NCI-H226 (cell line): ENCODE measurements at regions not wholly inside any gene's neighbourhood (a gene's known extent, or its start where the extent isn't known, plus 50 kb on each side); places are given as distances from the start of the nearest gene placed in this dataset.

Source experiments
- DNase-seq: peaks from one replicate; pipeline ENCODE4 v3.0.0-alpha.2; 2015

- DNase-seq, result no peak
Measured at GRCh38 chr1:94701796-94702441, 118.2 kb upstream of the SLC44A3 start.

DNA sequence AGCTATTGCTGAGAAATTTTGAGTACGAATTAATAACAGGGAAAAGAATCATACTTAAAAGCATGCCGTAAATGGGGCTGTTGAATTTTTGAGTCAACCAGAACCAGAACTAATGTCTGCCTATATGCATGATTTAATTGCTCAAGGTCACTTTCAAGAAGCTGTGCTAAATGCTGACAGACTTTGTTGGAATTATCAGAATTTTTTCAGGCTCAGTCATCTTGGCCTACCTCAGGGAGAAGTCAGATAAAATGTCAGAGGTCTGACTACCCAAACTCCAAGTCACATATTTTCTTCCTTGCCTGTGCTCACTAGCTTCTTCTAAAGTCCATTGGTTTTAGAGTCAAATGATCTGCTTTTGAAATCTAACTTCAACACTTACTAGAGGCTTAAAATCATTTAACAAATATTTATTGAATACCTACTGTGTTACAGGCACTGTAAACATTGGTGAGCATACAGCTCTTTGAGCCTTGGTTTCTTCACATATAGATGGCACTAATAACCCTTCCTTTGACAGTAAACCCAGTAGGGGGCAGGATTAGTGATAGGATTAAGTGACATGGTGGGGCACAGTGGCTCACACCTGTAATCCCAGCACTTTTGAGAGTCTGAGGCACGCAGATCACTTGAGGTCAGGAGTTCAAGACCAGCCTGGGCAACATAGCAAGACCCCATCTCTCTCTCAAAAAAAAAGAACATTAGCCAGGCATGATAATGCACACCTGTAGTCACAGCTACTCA is 121.2 kb upstream of the SLC44A3 start:
- DNase-seq, result peak; percentile 89

GRCh38 chr1:94698356-94698755 is 121.8 kb upstream of the SLC44A3 start:
- peak; percentile 67 for DNase-seq

DNA sequence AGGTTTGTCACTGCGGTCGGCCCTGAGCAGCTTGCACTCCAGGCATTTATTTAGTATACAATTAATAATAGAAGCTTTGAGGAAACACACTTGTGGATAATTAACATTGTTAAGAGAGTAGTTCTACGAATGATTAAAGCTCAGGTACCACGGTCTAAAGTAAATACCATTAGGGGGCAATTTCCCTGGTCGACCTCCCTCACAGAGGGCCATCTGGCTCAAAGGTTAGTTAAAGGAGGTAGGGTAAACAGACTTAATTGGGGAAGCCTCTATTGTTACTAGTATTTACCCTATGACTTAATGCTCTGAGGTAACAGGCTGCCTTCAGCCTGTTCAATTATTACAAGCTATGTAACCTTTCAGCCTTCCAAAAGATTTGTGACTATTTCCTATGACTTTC is 122.3 kb upstream of the SLC44A3 start:
- DNase-seq, result no peak

DNA sequence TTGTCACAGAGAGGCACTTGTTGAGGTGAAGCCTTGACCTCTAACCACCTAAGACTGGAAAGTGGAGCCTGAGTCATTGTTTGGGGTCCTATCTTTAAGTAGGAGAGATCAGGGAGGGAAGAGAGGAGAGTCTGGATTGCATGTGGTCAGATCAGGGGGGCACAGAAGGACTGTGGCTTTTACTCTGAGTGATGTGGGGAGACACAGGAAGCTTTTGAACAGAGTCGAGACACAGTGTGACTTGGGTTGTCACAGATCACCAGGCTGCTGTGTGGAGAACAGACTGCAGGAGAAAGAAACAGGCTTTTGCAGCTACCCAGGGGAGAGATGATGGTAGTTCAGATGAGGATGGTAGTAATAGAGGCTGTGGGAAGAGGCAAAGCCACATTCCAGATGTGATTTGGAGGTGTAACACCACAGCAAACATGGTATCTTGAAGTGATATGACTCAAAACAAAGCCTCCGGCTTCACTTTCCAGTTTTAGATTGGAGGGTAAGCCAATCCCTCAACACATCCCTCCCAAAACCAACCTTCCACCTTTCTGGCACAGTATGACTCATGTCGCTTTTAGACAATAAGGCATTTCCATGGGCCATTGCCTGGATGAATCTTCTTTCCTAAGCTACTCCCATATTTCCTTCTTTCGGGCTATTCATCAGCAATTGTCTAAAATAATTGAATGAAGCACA is 125.8 kb upstream of the SLC44A3 start:
- peak; percentile 19 for DNase-seq

GRCh38 chr1:94693435-94693834 is 126.7 kb upstream of the SLC44A3 start:
- no peak for DNase-seq

GRCh38 chr1:94693029-94693428 is 127.1 kb upstream of the SLC44A3 start:
- no peak for DNase-seq

DNA sequence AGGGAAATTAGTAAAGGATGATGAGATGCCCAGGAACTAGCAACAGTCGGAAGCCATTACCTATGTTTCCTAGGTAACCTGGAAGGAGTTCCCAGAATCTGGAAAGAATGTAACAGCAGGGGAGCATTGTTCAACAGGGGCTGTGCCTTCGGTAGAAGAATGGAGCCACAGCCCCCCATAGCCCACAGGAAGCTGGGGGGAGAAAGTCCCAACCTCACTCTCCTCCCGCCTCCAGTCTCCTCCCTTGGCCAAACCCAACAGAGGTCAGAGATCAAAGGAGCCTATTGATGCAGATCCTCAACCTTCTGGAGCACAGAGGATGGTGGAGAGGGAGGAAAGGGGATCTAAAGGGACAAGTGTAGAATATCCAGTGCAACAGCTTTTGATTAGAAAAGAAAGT is 131.5 kb upstream of the SLC44A3 start:
- no peak for DNase-seq

- no peak for DNase-seq
Measured at GRCh38 chr1:94686882-94687281, 133.3 kb upstream of the SLC44A3 start.

- no peak for DNase-seq
Measured at GRCh38 chr1:94684690-94685250, 135.4 kb upstream of the SLC44A3 start.

GRCh38 chr1:94683886-94684285 is 136.3 kb upstream of the SLC44A3 start:
- no peak for DNase-seq

DNA sequence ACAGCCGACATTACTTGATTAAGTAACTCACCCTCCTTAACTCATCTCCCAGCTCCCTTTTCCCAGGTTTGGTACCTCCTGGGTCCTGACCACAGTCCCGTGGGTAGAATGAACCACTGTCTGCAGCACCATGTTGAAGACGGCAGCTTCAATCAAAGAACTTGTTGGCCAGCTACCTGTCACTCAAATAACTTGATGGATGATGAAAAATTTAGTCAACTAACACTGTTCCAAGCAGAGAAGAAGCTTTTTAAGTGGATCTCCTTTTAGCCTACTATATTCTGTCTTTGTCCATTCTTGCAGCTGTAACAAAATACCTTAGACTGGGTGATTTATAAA is 138.4 kb upstream of the F3 start:
- DNase-seq, result no peak

DNA sequence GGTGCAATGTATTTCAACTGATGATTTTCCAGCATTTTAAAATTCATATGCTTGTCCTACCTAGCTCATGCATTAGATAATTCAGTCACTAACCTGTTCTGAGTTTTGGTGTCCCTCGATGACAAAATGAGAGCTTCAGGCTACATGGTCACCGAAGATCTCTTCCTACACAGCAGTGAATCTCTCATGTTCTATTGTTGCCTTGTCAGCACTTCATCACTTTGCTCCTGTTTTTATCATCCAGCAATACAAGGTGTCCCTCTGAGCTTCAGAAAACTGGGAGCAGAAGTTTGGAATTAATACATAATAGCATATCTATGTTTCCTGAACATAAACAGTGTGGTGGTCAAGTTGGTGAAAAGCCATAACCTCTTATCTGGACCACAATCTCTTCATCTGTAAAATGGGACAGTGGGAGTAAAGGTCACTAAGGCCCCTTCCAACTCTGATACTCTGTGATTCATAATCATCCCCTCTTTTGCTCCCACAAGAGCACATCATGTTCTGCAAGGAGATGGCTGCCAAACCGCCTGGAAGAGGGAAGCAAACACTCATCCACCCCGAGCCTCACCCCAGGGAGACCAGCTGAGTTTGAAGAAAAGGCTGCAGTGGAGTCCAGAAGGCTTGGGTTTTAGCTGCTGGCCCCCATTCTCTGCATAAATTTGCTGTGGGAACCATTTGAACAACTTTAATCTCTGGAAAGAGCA is 137.9 kb upstream of the F3 start:
- no peak for DNase-seq

DNA sequence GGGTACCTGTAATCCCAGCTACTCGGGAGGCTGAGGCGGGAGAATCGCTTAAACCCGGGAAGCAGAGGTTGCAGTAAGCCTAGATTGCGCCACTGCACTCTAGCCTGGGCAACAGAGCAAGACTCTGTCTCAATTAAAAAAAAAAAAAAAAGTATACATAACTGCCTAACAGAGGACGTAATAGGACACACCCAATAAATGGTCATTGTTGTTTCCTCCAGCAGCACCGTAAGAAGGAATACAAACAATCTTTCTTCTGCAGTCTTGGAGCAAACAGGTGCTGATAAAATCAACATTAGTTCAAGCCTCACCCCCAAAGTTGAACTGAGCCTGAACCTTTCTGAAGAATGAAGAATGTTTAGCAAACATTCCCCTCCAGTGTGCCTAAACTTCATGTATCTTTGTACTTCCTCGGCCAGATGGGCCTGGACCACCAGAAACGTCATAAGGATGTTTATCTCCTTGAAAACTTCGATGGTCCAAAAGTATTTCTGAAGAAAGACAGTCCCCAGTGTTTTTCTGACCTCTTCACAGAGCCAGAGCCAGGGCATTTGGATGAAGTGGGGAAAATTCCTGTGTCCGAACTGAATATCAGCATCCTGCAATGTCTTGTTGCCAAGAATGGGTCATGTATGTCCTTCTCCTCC is 136.8 kb upstream of the F3 start:
- no peak for DNase-seq

DNA sequence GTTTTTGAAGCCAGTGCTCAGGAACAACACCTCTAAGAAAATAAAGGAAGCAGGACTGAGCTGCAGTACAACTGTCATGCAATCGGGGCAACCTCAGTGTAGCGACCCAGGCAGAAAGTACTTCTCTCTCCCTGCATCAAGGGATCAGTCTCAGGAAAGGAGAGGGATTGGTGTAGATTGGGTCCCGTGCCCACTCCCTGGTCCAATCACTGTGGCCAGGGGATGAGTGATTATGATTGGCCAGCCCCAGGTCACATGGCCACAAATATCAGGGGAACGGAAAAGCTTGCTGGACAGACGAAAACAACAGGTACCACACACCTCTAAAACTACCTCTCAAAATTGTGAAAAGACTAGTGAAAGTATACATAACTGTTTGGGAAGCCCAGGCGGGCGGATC is 136.2 kb upstream of the F3 start:
- no peak for DNase-seq

DNA sequence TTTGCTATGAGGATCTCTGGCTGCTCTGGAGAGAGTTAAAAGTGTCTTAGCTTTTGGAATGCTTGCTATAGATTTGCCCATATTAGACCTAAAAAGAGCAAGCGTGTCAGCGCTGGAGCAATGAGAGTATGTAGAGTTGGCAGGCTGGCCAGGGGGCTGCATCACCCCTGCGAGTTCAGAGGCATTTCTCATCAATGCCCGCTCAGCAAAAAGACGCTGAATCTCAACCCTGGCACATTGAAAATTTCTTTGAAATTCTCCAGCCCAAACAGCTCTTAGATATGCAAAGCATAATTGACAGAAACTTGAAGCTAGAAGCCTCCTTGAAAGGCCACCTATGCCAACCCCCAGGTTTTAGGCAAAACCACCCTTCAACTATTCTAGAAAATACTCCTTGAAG is 135.5 kb upstream of the F3 start:
- DNase-seq, result no peak

DNA sequence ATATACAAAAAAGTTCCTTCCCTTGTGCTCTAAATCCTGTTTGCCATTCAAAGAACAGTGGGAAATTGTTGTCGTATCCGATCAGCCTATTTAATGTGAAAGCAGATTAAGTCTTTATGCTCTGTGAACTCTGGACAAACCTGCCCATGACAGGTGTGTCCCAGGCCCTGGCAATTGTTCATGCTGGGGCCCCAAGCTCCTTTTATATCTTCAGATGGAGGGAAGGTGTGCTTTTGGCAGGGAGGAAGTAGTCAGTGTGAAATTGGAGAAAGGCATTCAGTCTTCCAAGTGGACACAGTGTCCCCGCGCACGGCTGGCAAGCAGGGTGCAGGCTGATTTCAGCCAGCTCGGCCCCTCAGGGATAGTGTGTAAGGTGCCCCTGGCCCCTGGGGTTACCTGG is 135.1 kb upstream of the F3 start:
- DNase-seq, result no peak

DNA sequence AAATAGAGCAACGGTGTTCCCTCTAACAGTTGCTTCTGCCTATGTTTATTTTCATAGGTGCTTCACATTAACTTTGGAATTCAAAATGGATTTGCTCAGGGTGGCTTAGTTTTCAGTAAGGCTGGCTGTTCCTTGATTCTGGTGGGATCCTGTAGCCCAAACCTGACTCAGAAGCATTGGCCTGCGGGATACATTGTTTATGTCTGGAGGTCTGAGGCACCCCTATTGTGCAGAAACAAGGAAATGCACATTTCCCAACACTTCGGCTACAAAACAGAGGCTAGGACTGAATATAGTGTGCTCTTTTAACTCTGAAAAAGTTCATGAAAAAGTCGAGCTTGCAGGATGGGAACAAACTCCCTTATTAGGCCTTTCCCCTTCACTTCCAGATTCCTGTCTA is 133.8 kb upstream of the F3 start:
- DNase-seq, result no peak

DNA sequence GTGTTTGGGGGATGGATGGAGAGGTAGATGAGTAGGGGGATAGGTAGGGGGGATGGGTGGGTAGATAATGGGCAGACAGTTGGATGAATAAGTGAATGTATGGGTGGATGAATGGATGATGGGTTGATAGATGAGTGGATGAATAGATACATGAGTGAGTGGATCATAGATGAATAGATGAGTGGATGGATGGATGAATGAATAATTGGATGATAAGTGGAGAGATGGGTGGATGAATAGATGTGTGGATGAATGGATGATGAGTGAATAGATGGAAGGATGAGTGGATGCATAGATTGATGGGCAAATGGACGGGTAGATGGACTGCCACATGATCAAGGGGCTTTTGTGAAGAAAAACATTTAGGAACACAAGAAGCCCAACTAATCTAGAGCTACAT is 133.3 kb upstream of the F3 start:
- no peak for DNase-seq

DNA sequence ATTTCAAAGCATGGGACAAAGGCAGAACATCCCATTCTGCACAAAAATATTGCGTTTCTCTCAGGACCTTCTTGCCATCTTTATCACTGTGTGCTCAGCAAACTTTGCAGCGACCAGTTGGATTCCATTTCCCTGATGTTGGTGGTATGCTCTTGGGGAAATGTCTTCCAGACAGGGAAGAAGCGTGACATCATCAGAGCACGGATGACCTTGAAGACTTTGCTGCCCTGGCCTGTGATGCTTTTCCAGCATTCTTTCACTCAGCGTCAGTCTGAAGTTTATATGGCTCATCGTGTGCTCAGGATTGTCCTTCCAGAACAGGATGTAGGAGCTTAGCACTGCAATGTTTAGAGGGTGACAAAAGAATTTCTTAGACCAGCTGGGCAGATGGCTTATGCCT is 131.4 kb upstream of the F3 start:
- no peak for DNase-seq

DNA sequence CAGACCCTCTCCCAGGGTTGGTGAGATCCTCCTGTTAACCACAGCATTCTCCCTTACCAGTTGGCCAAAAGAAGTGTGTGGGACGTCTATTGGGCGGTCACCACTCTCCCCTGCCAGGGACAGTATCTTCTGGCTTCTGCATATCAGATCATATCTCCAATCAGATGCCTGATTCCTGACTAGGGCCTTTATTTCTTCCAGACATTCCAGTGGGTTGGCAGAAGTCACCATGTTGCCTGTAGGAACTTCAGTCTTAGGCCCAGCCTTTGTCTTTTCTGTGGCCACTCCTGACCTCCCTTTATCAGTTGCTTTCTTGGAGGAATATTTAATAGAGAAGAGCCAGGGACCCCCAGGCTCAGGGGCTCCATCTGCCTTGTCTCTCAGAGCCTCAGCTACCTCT is 130.4 kb upstream of the F3 start:
- no peak for DNase-seq

GRCh38 chr1:94670273-94670672 is 128.7 kb upstream of the F3 start:
- DNase-seq, result no peak

DNA sequence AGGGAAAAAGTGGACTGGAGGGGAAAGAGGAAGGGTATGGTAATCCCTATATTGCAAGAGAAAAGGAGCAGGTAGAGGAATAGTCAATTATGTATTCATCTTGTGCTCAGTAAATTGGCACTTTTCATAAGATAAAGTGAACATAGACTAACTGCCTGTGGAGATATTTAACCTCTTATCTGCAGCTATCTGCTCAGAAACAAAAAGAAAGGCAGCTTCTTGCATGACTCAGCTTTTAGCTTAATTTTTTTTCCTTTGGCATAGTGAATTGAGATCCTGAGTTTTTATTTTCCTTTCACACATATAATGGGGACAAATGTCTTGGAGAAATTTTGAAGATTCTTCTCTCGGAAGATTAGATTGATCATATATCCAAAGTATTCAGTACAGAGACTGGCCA is 127.6 kb upstream of the F3 start:
- peak; percentile 56 for DNase-seq
